Kidney epithelial cell (primary cell): ENCODE measurements at regions not wholly inside any gene's neighbourhood (a gene's known extent, or its start where the extent isn't known, plus 50 kb on each side); places are given as distances from the start of the nearest gene placed in this dataset.

Source experiments
- DNase-seq: peaks from one replicate; pipeline ENCODE4 v3.0.0-alpha.2; 2010; ENCODE audit warnings: low read depth
- H3K27me3 ChIP-seq: 2 replicates; pipeline ENCODE4 v1.6.0; 2011; ENCODE audit warnings: low read length; ENCODE audit not compliant: control insufficient read depth, insufficient read depth
- H3K36me3 ChIP-seq: 2 replicates; pipeline ENCODE4 v1.5.1; 2011; ENCODE audit warnings: low read length; ENCODE audit not compliant: control insufficient read depth, insufficient read depth
- H3K4me3 ChIP-seq: 2 replicates; pipeline ENCODE4 v1.5.1; 2011; ENCODE audit warnings: low read depth, mild to moderate bottlenecking, control low read depth, low read length
- TF ChIP-seq, protein P1 (sequence below): IDR thresholded peaks from 2 replicates; pipeline ENCODE4 v1.5.1; 2011; ENCODE audit warnings: mild to moderate bottlenecking, moderate library complexity, low read length, control low read depth, inconsistent platforms; ENCODE audit not compliant: insufficient read depth, poor library complexity, severe bottlenecking

DNA sequence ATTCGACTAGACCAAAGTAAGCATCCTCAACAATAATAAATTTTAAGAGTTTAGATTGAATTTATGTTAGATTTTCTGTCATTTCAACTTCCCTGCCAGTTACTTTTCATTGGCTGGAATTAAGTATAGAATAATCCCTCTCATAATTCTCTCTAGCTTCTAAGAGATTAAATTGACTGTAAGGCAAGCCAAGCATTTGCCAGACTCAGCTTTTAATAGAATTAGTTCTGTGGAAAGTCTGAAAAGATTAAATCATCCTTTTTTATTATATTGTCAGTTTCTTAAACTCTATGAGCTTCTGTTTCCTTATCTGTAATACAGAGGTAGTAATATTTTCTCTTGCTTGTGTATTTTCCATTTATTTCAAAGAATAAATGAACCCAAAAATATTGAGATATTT, 77.9 kb upstream of the ZNF804A start:
- no peak for DNase-seq
- Histone ChIP-seq H3K27me3 (no peaks in the 10 kb centered on the region), H3K4me3 (no peak overlapping the region), H3K36me3 (no peaks in the 10 kb centered on the region)
- TF ChIP-seq, protein P1, sequence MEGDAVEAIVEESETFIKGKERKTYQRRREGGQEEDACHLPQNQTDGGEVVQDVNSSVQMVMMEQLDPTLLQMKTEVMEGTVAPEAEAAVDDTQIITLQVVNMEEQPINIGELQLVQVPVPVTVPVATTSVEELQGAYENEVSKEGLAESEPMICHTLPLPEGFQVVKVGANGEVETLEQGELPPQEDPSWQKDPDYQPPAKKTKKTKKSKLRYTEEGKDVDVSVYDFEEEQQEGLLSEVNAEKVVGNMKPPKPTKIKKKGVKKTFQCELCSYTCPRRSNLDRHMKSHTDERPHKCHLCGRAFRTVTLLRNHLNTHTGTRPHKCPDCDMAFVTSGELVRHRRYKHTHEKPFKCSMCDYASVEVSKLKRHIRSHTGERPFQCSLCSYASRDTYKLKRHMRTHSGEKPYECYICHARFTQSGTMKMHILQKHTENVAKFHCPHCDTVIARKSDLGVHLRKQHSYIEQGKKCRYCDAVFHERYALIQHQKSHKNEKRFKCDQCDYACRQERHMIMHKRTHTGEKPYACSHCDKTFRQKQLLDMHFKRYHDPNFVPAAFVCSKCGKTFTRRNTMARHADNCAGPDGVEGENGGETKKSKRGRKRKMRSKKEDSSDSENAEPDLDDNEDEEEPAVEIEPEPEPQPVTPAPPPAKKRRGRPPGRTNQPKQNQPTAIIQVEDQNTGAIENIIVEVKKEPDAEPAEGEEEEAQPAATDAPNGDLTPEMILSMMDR: no peak

DNA sequence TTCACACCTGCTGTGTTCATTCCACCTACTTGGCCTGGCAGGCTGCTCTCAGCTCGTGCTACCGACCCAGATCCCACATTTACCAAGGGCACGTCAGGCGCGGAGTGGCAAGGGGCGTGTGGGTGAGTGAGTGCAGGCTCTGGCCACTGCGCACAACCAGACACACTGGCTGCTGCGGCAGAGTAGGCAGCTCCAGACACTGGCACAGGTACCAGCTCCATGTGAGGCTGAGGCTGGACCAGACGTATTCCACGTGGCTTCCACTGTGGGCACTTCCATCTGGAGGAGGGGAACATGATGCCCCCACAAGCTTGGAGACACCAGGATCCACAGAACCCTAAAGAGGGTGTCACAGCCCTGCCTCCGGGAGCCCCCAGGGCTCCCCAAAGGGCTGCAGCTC, 74.6 kb upstream of the ZNF804A start:
- TF ChIP-seq, protein P1: no peak

DNA sequence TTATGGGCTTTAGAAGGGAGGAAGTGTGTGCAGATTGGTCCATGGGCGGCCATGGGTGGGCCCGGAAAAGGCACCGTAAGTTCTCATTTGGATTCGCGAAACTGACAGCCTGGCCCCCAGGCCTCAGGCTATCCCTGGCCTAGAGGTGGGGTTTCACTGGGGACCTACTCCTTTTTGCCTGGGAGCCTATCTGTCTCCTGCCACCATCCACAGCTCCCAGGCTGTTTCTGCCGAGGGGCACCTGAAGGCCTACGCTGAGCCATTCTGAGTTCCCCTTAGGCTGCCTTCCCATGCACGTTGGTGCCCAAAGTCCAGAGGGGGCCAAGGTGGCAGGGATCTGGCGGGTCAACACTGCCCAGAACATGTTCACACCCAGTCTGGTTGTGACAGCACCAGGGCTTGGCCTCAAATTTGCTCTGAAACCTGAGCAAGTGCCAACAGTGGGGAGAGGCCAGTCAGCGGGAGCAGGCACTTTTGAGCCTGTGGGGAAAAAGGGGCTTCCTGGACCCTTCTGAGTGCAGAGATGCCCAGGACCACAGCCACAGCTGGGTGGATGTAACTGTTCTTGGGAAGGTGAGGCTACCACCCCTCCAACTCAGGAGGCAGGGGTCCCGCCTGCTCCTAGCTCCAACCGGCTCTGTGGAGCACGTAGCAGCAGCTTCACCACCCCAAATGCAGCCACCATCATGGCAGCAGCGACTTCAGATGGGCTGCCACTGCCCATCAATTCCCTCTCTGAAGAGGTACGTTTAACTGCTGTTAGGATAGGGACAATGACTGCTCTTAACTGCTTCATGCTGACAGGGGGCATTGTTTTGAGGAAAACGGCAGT, 73.6 kb upstream of the ZNF804A start:
- TF ChIP-seq, protein P1: no peak

More for the DNA sequence above, 74.6 kb upstream of the ZNF804A start:
- Histone ChIP-seq H3K4me3 (no peak overlapping the region), H3K27me3 (no peaks in the 10 kb centered on the region), H3K36me3 (no peaks in the 10 kb centered on the region)
- no peak for DNase-seq

DNA sequence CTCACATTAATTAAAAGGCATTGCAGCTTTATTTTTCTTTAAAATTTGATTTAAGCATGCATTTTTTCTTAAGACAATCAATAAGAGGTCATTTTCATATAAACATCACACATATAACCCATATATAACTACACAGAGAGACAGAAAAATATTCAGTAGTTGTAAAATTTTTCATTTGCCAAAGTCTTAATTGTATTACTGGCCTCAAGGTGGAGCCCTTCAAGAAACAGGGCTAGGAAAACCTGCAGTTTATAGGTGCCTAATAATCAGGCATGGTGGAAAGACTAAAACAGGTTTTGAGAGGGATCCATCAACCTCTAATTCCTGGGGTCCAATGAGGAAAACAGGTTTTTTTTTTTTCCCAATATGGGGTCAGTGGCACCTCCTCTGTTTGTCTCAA, 71.3 kb upstream of the ZNF804A start:
- TF ChIP-seq, protein P1: no peak
- Histone ChIP-seq H3K36me3 (no peaks in the 10 kb centered on the region), H3K4me3 (no peak overlapping the region), H3K27me3 (no peaks in the 10 kb centered on the region)
- DNase-seq: no peak

More for the DNA sequence above, 73.6 kb upstream of the ZNF804A start:
- no peak for DNase-seq
- Histone ChIP-seq H3K27me3 (no peaks in the 10 kb centered on the region), H3K36me3 (no peaks in the 10 kb centered on the region), H3K4me3 (no peak overlapping the region)

DNA sequence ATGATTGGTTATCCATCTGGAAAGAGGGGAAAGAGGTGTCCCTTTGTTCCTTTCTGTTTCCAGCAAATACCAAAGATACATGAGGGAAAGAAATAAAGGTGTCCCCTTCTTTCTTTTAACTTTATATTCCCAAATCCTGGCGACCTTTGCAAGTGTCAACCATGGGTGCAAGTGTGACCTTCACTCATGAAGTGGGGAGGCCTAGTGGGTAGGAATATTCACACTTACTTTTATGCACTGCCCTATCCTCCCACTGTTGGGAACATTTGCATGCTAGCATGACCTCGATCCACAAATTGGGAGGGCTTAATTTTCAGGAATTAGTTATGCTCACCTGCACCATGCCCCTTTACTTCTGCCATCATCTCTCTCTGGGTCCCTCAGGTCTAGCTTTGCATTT, 70.2 kb upstream of the ZNF804A start:
- Histone ChIP-seq H3K36me3 (no peaks in the 10 kb centered on the region), H3K4me3 (no peak overlapping the region), H3K27me3 (no peaks in the 10 kb centered on the region)
- DNase-seq: no peak
- TF ChIP-seq, protein P1: no peak

DNA sequence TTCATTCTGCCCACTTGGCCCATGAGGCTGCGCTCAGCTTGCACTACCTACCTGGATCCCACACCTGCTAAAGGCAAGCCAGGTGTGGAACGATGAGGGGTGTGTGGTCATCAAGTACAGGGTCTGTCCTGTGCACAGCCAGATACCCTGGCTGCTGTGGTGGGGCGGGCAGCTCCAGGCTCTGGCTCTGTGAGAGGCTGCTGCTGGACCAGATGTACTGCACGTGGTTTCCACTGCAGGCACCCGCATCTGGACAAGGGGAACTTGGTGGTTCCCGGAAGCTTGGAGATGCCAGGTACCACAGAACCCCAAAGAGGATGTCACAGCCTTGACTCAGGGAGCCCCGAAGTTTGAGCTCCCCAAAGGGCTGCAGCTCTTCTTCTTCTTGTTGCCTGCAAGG, 68.1 kb upstream of the ZNF804A start:
- TF ChIP-seq, protein P1: no peak
- Histone ChIP-seq H3K36me3 (no peaks in the 10 kb centered on the region), H3K27me3 (no peaks in the 10 kb centered on the region), H3K4me3 (no peak overlapping the region)
- DNase-seq: no peak
